Stimulated activated naive B cell treated with anti-CD40 and anti-IgM and Interleukin-4, amounts not matched to agents 10 μg/mL and 1 μg/mL and 100 μg/mL, for 72 hours (primary cell): ENCODE measurements at regions not wholly inside any gene's neighbourhood (a gene's known extent, or its start where the extent isn't known, plus 50 kb on each side); places are given as distances from the start of the nearest gene placed in this dataset.
A peak's percentile ranks its signal among the peaks of the same experiment; 100 is the strongest.
"Not testable (repeated sequence)": the region's sequence is repeated elsewhere in the genome, so short reads cannot be mapped to it uniquely, and the experiment has no call there.

Source experiments
- ATAC-seq, 2 donors: fragments of 150-1000 bp; cut with Tn5 transposase; replicated peaks; 2 replicates each; pipeline ENCODE4 v1.10.0; 2021; ENCODE audit warnings: moderate library complexity in 1 of 2
- DNase-seq: peaks from one replicate; pipeline ENCODE4 v3.0.0; 2021
- H3K27ac Mint-ChIP-seq: one replicate; pipeline ENCODE4 v1.8.0; 2022; ENCODE audit warnings: mild to moderate bottlenecking, mixed read lengths
- H3K27me3 Mint-ChIP-seq, 2 donors: one replicate each; pipeline ENCODE4 v1.8.0; 2022; ENCODE audit warnings: mixed read lengths in 2 of 2
- H3K36me3 Mint-ChIP-seq, 2 donors: one replicate each; pipeline ENCODE4 v1.8.0; 2022; ENCODE audit warnings: mixed read lengths in 2 of 2, mild to moderate bottlenecking in 1 of 2
- H3K4me1 Mint-ChIP-seq, 2 donors: one replicate each; pipeline ENCODE4 v1.8.0; 2022; ENCODE audit warnings: mixed read lengths in 2 of 2, mild to moderate bottlenecking in 1 of 2
- H3K4me3 Mint-ChIP-seq, 2 donors: one replicate each; pipeline ENCODE4 v1.8.0; 2022; ENCODE audit warnings: mild to moderate bottlenecking in 2 of 2, mixed read lengths in 2 of 2, moderate library complexity in 1 of 2
- H3K9me3 Mint-ChIP-seq, 2 donors: one replicate each; pipeline ENCODE4 v1.8.0; 2022; ENCODE audit warnings: mixed read lengths in 2 of 2, mild to moderate bottlenecking in 1 of 2

GRCh38 chr1:120617493-120617892 lies 106.3 kb upstream of the NBPF26 start:
- H3K27ac Mint-ChIP-seq, ATAC-seq, H3K9me3 Mint-ChIP-seq, DNase-seq, H3K4me1 Mint-ChIP-seq, H3K27me3 Mint-ChIP-seq, H3K36me3 Mint-ChIP-seq, H3K4me3 Mint-ChIP-seq: not testable (repeated sequence)

- not testable (repeated sequence) for H3K27me3 Mint-ChIP-seq, H3K4me3 Mint-ChIP-seq, H3K36me3 Mint-ChIP-seq
These were observed 103.7 kb upstream of the NBPF26 start for GRCh38 chr1:120619867-120620692.

GRCh38 chr1:120620693-120620969 lies 103.1 kb upstream of the NBPF26 start:
- not testable (repeated sequence) for DNase-seq, ATAC-seq, H3K9me3 Mint-ChIP-seq, H3K36me3 Mint-ChIP-seq, H3K27me3 Mint-ChIP-seq, H3K4me3 Mint-ChIP-seq, H3K27ac Mint-ChIP-seq, H3K4me1 Mint-ChIP-seq

More at GRCh38 chr1:120619867-120620692, 103.7 kb upstream of the NBPF26 start:
- ATAC-seq, H3K9me3 Mint-ChIP-seq, H3K27ac Mint-ChIP-seq, DNase-seq, H3K4me1 Mint-ChIP-seq: not testable (repeated sequence)

- not testable (repeated sequence) for H3K4me3 Mint-ChIP-seq, H3K9me3 Mint-ChIP-seq, H3K27ac Mint-ChIP-seq, H3K27me3 Mint-ChIP-seq, DNase-seq, ATAC-seq, H3K36me3 Mint-ChIP-seq, H3K4me1 Mint-ChIP-seq
These were observed 102.5 kb upstream of the NBPF26 start for GRCh38 chr1:120621278-120621677.

GRCh38 chr1:120623539-120623938 lies 100.2 kb upstream of the NBPF26 start:
- H3K4me1 Mint-ChIP-seq, DNase-seq, H3K36me3 Mint-ChIP-seq, ATAC-seq, H3K27ac Mint-ChIP-seq, H3K4me3 Mint-ChIP-seq, H3K27me3 Mint-ChIP-seq, H3K9me3 Mint-ChIP-seq: not testable (repeated sequence)

- H3K36me3 Mint-ChIP-seq, H3K4me1 Mint-ChIP-seq, H3K27ac Mint-ChIP-seq, H3K9me3 Mint-ChIP-seq, DNase-seq, H3K4me3 Mint-ChIP-seq, H3K27me3 Mint-ChIP-seq: not testable (repeated sequence)
- ATAC-seq: peak; percentile 44 to 55
These were observed 99.1 kb upstream of the NBPF26 start for GRCh38 chr1:120624565-120625064.

GRCh38 chr1:120629832-120630455 lies 93.8 kb upstream of the NBPF26 start:
- H3K27ac Mint-ChIP-seq, H3K9me3 Mint-ChIP-seq, H3K36me3 Mint-ChIP-seq, H3K4me1 Mint-ChIP-seq, H3K27me3 Mint-ChIP-seq, DNase-seq, H3K4me3 Mint-ChIP-seq, ATAC-seq: not testable (repeated sequence)

GRCh38 chr1:120634816-120635806 lies 88.6 kb upstream of the NBPF26 start:
- not testable (repeated sequence) for DNase-seq, H3K9me3 Mint-ChIP-seq, H3K4me3 Mint-ChIP-seq, H3K27ac Mint-ChIP-seq, H3K36me3 Mint-ChIP-seq, ATAC-seq, H3K27me3 Mint-ChIP-seq, H3K4me1 Mint-ChIP-seq

GRCh38 chr1:120640261-120641013 lies 83.3 kb upstream of the NBPF26 start:
- not testable (repeated sequence) for H3K4me1 Mint-ChIP-seq, H3K27me3 Mint-ChIP-seq, H3K27ac Mint-ChIP-seq, H3K4me3 Mint-ChIP-seq, H3K9me3 Mint-ChIP-seq, H3K36me3 Mint-ChIP-seq, DNase-seq
- ATAC-seq: peak in 1 of 2 donors; percentile 60

- H3K4me1 Mint-ChIP-seq, H3K4me3 Mint-ChIP-seq, ATAC-seq, H3K27me3 Mint-ChIP-seq, H3K9me3 Mint-ChIP-seq, H3K27ac Mint-ChIP-seq, H3K36me3 Mint-ChIP-seq, DNase-seq: not testable (repeated sequence)
These were observed 82.8 kb upstream of the NBPF26 start for GRCh38 chr1:120641014-120641302.

GRCh38 chr1:120647182-120647581 lies 76.6 kb upstream of the NBPF26 start:
- ATAC-seq, H3K27me3 Mint-ChIP-seq, H3K36me3 Mint-ChIP-seq, H3K4me3 Mint-ChIP-seq, H3K27ac Mint-ChIP-seq, H3K9me3 Mint-ChIP-seq, DNase-seq, H3K4me1 Mint-ChIP-seq: not testable (repeated sequence)

GRCh38 chr1:120648915-120649623 lies 74.7 kb upstream of the NBPF26 start:
- H3K36me3 Mint-ChIP-seq, H3K9me3 Mint-ChIP-seq, H3K27me3 Mint-ChIP-seq, ATAC-seq, DNase-seq, H3K27ac Mint-ChIP-seq, H3K4me1 Mint-ChIP-seq, H3K4me3 Mint-ChIP-seq: not testable (repeated sequence)

- not testable (repeated sequence) for DNase-seq, ATAC-seq, H3K4me1 Mint-ChIP-seq, H3K27me3 Mint-ChIP-seq, H3K9me3 Mint-ChIP-seq, H3K4me3 Mint-ChIP-seq, H3K27ac Mint-ChIP-seq, H3K36me3 Mint-ChIP-seq
These were observed 74.0 kb upstream of the NBPF26 start for GRCh38 chr1:120649730-120650129.
